ENCODE measurements at regions not wholly inside any gene's neighbourhood (a gene's known extent, or its start where the extent isn't known, plus 50 kb on each side); places are given as distances from the start of the nearest gene placed in this dataset.

- intact Hi-C loops (cut with micrococcal nuclease; ENCODE audit: unreplicated experiment) (no loop called here), in situ Hi-C loops (cut with HindIII; ENCODE audit: low pct_unique_long_range_greater_than_20kb, low sequenced_read_pairs) (no loop called here)
- no peaks in the 10 kb centered on the region for H3K4me1 ChIP-seq (ENCODE audit: control insufficient read depth, insufficient read depth, low read length)
- POLR2A ChIA-PET = no interaction called here
- no peak for DNase-seq (ENCODE audit: low read depth, low spot score)
- TF ChIP-seq POLR2AphosphoS5 (IDR thresholded peaks at IDR 0.05; ENCODE audit: low read depth, low read length) = no peak
- TF ChIP-seq CTCF (IDR thresholded peaks at IDR 0.05) = no peak
- H3K4me3 ChIP-seq (ENCODE audit: low read depth in 2 of 2, low read length in 2 of 2) = no peak overlapping the region
- CTCF ChIA-PET = no interaction called here
- no peaks in the 10 kb centered on the region for H3K36me3 ChIP-seq (ENCODE audit: control insufficient read depth, insufficient read depth, low read length)
- no peak for ATAC-seq
- H3K27ac ChIP-seq (ENCODE audit: low read length) = no peak overlapping the region
- H3K9me3 ChIP-seq (ENCODE audit: control insufficient read depth, insufficient read depth, low read depth, low read length) = no peaks in the 10 kb centered on the region
- no TSS peak for BruUV-seq (replicated peaks)
- H3K27me3 ChIP-seq (ENCODE audit: control insufficient read depth, insufficient read depth, low read length) = no peaks in the 10 kb centered on the region
These were observed 146.9 kb upstream of the CADPS start for GRCh38 chr3:63022114-63022513.

DNA sequence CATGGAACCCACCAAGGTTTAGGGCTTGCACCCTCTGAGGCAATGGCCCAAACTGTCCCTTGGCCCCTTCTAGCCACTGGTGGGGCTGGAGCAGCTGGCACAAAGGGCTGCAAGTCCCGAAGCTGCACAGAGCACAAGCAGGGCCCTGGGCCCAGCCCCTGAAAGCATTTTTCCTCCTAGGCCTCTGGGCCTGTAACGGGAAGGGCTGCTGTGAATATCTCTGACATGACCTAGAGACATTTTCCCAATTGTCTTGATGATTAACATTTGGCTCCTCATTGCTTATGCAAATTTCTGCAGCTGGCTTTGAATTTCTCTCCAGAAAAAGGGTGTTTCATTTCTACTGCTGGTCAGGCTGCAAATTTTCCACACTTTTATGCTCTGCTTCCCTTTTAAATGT lies 151.5 kb upstream of the CADPS start:
- Histone ChIP-seq H3K9me3 (ENCODE audit: control insufficient read depth, insufficient read depth, low read depth, low read length) (no peaks in the 10 kb centered on the region), H3K4me1 (ENCODE audit: control insufficient read depth, insufficient read depth, low read length) (no peaks in the 10 kb centered on the region), H3K4me3 (ENCODE audit: low read depth in 2 of 2, low read length in 2 of 2) (no peak overlapping the region), H3K27me3 (ENCODE audit: control insufficient read depth, insufficient read depth, low read length) (no peaks in the 10 kb centered on the region), H3K27ac (ENCODE audit: low read length) (no peak overlapping the region), H3K36me3 (ENCODE audit: control insufficient read depth, insufficient read depth, low read length) (no peaks in the 10 kb centered on the region)
- intact Hi-C loops (cut with micrococcal nuclease; ENCODE audit: unreplicated experiment) (no loop called here), in situ Hi-C loops (cut with HindIII; ENCODE audit: low pct_unique_long_range_greater_than_20kb, low sequenced_read_pairs) (no loop called here)
- no TSS peak for BruUV-seq (replicated peaks)
- CTCF ChIA-PET = no interaction called here
- POLR2A ChIA-PET = no interaction called here
- no peak for DNase-seq (ENCODE audit: low read depth, low spot score)
- ATAC-seq = no peak
- TF ChIP-seq CTCF (IDR thresholded peaks at IDR 0.05) (no peak), SIN3A (IDR thresholded peaks at IDR 0.05; ENCODE audit: borderline replicate concordance, insufficient read depth, low read depth, low read length) (no peak)
- TF ChIP-seq, protein P1, sequence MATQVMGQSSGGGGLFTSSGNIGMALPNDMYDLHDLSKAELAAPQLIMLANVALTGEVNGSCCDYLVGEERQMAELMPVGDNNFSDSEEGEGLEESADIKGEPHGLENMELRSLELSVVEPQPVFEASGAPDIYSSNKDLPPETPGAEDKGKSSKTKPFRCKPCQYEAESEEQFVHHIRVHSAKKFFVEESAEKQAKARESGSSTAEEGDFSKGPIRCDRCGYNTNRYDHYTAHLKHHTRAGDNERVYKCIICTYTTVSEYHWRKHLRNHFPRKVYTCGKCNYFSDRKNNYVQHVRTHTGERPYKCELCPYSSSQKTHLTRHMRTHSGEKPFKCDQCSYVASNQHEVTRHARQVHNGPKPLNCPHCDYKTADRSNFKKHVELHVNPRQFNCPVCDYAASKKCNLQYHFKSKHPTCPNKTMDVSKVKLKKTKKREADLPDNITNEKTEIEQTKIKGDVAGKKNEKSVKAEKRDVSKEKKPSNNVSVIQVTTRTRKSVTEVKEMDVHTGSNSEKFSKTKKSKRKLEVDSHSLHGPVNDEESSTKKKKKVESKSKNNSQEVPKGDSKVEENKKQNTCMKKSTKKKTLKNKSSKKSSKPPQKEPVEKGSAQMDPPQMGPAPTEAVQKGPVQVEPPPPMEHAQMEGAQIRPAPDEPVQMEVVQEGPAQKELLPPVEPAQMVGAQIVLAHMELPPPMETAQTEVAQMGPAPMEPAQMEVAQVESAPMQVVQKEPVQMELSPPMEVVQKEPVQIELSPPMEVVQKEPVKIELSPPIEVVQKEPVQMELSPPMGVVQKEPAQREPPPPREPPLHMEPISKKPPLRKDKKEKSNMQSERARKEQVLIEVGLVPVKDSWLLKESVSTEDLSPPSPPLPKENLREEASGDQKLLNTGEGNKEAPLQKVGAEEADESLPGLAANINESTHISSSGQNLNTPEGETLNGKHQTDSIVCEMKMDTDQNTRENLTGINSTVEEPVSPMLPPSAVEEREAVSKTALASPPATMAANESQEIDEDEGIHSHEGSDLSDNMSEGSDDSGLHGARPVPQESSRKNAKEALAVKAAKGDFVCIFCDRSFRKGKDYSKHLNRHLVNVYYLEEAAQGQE (IDR thresholded peaks at IDR 0.05; ENCODE audit: insufficient read depth in 1 of 2, low read depth in 2 of 2, low read length in 1 of 2) = no peak

GRCh38 chr3:63029326-63029725 lies 154.1 kb upstream of the CADPS start:
- POLR2A ChIA-PET = no interaction called here
- intact Hi-C loops (cut with micrococcal nuclease; ENCODE audit: unreplicated experiment) = no loop called here
- TF ChIP-seq, protein P1 (IDR thresholded peaks at IDR 0.05; ENCODE audit: insufficient read depth in 1 of 2, low read depth in 2 of 2, low read length in 1 of 2) = no peak
- no peaks in the 10 kb centered on the region for H3K4me1 ChIP-seq (ENCODE audit: control insufficient read depth, insufficient read depth, low read length)
- DNase-seq (ENCODE audit: low read depth, low spot score) (no peak), ATAC-seq (no peak)
- no peaks in the 10 kb centered on the region for H3K9me3 ChIP-seq (ENCODE audit: control insufficient read depth, insufficient read depth, low read depth, low read length)
- BruUV-seq (replicated peaks) = no TSS peak
- CTCF ChIA-PET = no interaction called here
- no peaks in the 10 kb centered on the region for H3K27me3 ChIP-seq (ENCODE audit: control insufficient read depth, insufficient read depth, low read length)
- H3K36me3 ChIP-seq (ENCODE audit: control insufficient read depth, insufficient read depth, low read length) = no peaks in the 10 kb centered on the region
- no peak overlapping the region for H3K4me3 ChIP-seq (ENCODE audit: low read depth in 2 of 2, low read length in 2 of 2)
- no peak overlapping the region for H3K27ac ChIP-seq (ENCODE audit: low read length)
- in situ Hi-C loops (cut with HindIII; ENCODE audit: low pct_unique_long_range_greater_than_20kb, low sequenced_read_pairs) = no loop called here

Measured in Panc1 (cell line).